ENCODE measurements at regions not wholly inside any gene's neighbourhood (a gene's known extent, or its start where the extent isn't known, plus 50 kb on each side); places are given as distances from the start of the nearest gene placed in this dataset.
"Not testable (repeated sequence)": the region's sequence is repeated elsewhere in the genome, so short reads cannot be mapped to it uniquely, and the experiment has no call there.

GRCh38 chr1:29802181-29803068 is 566.1 kb downstream of the PTPRU start:
- peaks cover 18% of the 10 kb centered on the region for H3K27me3 ChIP-seq (ENCODE audit: control insufficient read depth, insufficient read depth, low read length)
- no peak overlapping the region for H3K27ac ChIP-seq (ENCODE audit: low read length)
- no peaks in the 10 kb centered on the region for H3K9me3 ChIP-seq (replicated peaks; ENCODE audit: control insufficient read depth, low read depth, low read length)
- no peak overlapping the region for H3K4me3 ChIP-seq (ENCODE audit: low read length)
- H3K4me1 ChIP-seq (ENCODE audit: control insufficient read depth, insufficient read depth, low read length), result peaks cover 6% of the 10 kb centered on the region
- no peaks in the 10 kb centered on the region for H3K36me3 ChIP-seq (ENCODE audit: control insufficient read depth, insufficient read depth, low read length)
- DNase-seq, result no peak
- 42% methylated on average over 15 of the region's 21 CpGs for WGBS (ENCODE audit: insufficient coverage)

GRCh38 chr1:29801561-29801973 is 565.2 kb downstream of the PTPRU start:
- H3K9me3 ChIP-seq (replicated peaks; ENCODE audit: control insufficient read depth, low read depth, low read length), result peaks cover 1% of the 10 kb centered on the region
- H3K4me1 ChIP-seq (ENCODE audit: control insufficient read depth, insufficient read depth, low read length), result peaks cover 6% of the 10 kb centered on the region
- no peak for DNase-seq
- no peak overlapping the region for H3K4me3 ChIP-seq (ENCODE audit: low read length)
- no peak overlapping the region for H3K27ac ChIP-seq (ENCODE audit: low read length)
- H3K27me3 ChIP-seq (ENCODE audit: control insufficient read depth, insufficient read depth, low read length), result peaks cover 18% of the 10 kb centered on the region
- 34% methylated on average over 6 of the region's 8 CpGs for WGBS (ENCODE audit: insufficient coverage)
- H3K36me3 ChIP-seq (ENCODE audit: control insufficient read depth, insufficient read depth, low read length), result no peaks in the 10 kb centered on the region

- Histone ChIP-seq H3K4me1 (ENCODE audit: control insufficient read depth, insufficient read depth, low read length) (peaks cover 6% of the 10 kb centered on the region), H3K36me3 (ENCODE audit: control insufficient read depth, insufficient read depth, low read length) (no peaks in the 10 kb centered on the region), H3K9me3 (replicated peaks; ENCODE audit: control insufficient read depth, low read depth, low read length) (peaks cover 4% of the 10 kb centered on the region), H3K4me3 (ENCODE audit: low read length) (no peak overlapping the region), H3K27ac (ENCODE audit: low read length) (no peak overlapping the region), H3K27me3 (ENCODE audit: control insufficient read depth, insufficient read depth, low read length) (peaks cover 18% of the 10 kb centered on the region)
- no peak for DNase-seq
- 33% methylated on average over 1 of the region's 4 CpGs for WGBS (ENCODE audit: insufficient coverage)
These were observed 564.7 kb downstream of the PTPRU start for GRCh38 chr1:29801003-29801402.

GRCh38 chr1:29800522-29800956 is 564.2 kb downstream of the PTPRU start:
- Histone ChIP-seq H3K9me3 (replicated peaks; ENCODE audit: control insufficient read depth, low read depth, low read length) (peaks cover 4% of the 10 kb centered on the region), H3K27ac (ENCODE audit: low read length) (no peak overlapping the region), H3K4me3 (ENCODE audit: low read length) (no peak overlapping the region), H3K36me3 (ENCODE audit: control insufficient read depth, insufficient read depth, low read length) (no peaks in the 10 kb centered on the region), H3K4me1 (ENCODE audit: control insufficient read depth, insufficient read depth, low read length) (peaks cover 6% of the 10 kb centered on the region), H3K27me3 (ENCODE audit: control insufficient read depth, insufficient read depth, low read length) (peaks cover 18% of the 10 kb centered on the region)
- 78% methylated on average over 4 of the region's 6 CpGs for WGBS (ENCODE audit: insufficient coverage)
- DNase-seq, result no peak

- H3K27me3 ChIP-seq (ENCODE audit: control insufficient read depth, insufficient read depth, low read length), result peaks cover 18% of the 10 kb centered on the region
- peaks cover 4% of the 10 kb centered on the region for H3K9me3 ChIP-seq (replicated peaks; ENCODE audit: control insufficient read depth, low read depth, low read length)
- no peak overlapping the region for H3K4me3 ChIP-seq (ENCODE audit: low read length)
- 83% methylated on average over 2 of the region's 5 CpGs for WGBS (ENCODE audit: insufficient coverage)
- H3K4me1 ChIP-seq (ENCODE audit: control insufficient read depth, insufficient read depth, low read length), result peaks cover 6% of the 10 kb centered on the region
- no peaks in the 10 kb centered on the region for H3K36me3 ChIP-seq (ENCODE audit: control insufficient read depth, insufficient read depth, low read length)
- DNase-seq, result no peak
- H3K27ac ChIP-seq (ENCODE audit: low read length), result no peak overlapping the region
These were observed 563.8 kb downstream of the PTPRU start for GRCh38 chr1:29800120-29800519.

GRCh38 chr1:29798699-29799566 is 562.6 kb downstream of the PTPRU start:
- Histone ChIP-seq H3K27me3 (ENCODE audit: control insufficient read depth, insufficient read depth, low read length) (peaks cover 16% of the 10 kb centered on the region), H3K4me1 (ENCODE audit: control insufficient read depth, insufficient read depth, low read length) (peaks cover 6% of the 10 kb centered on the region), H3K9me3 (replicated peaks; ENCODE audit: control insufficient read depth, low read depth, low read length) (peaks cover 4% of the 10 kb centered on the region), H3K4me3 (ENCODE audit: low read length) (no peak overlapping the region), H3K36me3 (ENCODE audit: control insufficient read depth, insufficient read depth, low read length) (no peaks in the 10 kb centered on the region), H3K27ac (ENCODE audit: low read length) (no peak overlapping the region)
- DNase-seq, result no peak
- 89% methylated on average over 6 of the region's 13 CpGs for WGBS (ENCODE audit: insufficient coverage)

GRCh38 chr1:29797125-29797524 is 560.8 kb downstream of the PTPRU start:
- not testable (repeated sequence) for DNase-seq; H3K4me1 ChIP-seq (ENCODE audit: control insufficient read depth, insufficient read depth, low read length); H3K4me3 ChIP-seq (ENCODE audit: low read length); H3K27ac ChIP-seq (ENCODE audit: low read length); H3K9me3 ChIP-seq (replicated peaks; ENCODE audit: control insufficient read depth, low read depth, low read length); H3K27me3 ChIP-seq (ENCODE audit: control insufficient read depth, insufficient read depth, low read length); H3K36me3 ChIP-seq (ENCODE audit: control insufficient read depth, insufficient read depth, low read length)
- no CpG with 5 or more reads among the region's 1 CpG for WGBS (ENCODE audit: insufficient coverage)

GRCh38 chr1:29795965-29796364 is 559.6 kb downstream of the PTPRU start:
- not testable (repeated sequence) for H3K4me3 ChIP-seq (ENCODE audit: low read length); H3K36me3 ChIP-seq (ENCODE audit: control insufficient read depth, insufficient read depth, low read length); H3K27me3 ChIP-seq (ENCODE audit: control insufficient read depth, insufficient read depth, low read length); DNase-seq; H3K27ac ChIP-seq (ENCODE audit: low read length); H3K4me1 ChIP-seq (ENCODE audit: control insufficient read depth, insufficient read depth, low read length); H3K9me3 ChIP-seq (replicated peaks; ENCODE audit: control insufficient read depth, low read depth, low read length)
- WGBS (ENCODE audit: insufficient coverage), result no CpG with 5 or more reads among the region's 2 CpGs

- Histone ChIP-seq H3K4me3 (ENCODE audit: low read length) (no peak overlapping the region), H3K27me3 (ENCODE audit: control insufficient read depth, insufficient read depth, low read length) (peaks cover 2% of the 10 kb centered on the region), H3K9me3 (replicated peaks; ENCODE audit: control insufficient read depth, low read depth, low read length) (peaks cover 4% of the 10 kb centered on the region), H3K27ac (ENCODE audit: low read length) (no peak overlapping the region), H3K36me3 (ENCODE audit: control insufficient read depth, insufficient read depth, low read length) (no peaks in the 10 kb centered on the region), H3K4me1 (ENCODE audit: control insufficient read depth, insufficient read depth, low read length) (no peaks in the 10 kb centered on the region)
- WGBS (ENCODE audit: insufficient coverage), result 75% methylated on average over 4 of the region's 8 CpGs
- DNase-seq, result no peak
These were observed 557.5 kb downstream of the PTPRU start for GRCh38 chr1:29793653-29794348.
